ENCODE measurements at regions not wholly inside any gene's neighbourhood (a gene's known extent, or its start where the extent isn't known, plus 50 kb on each side); places are given as distances from the start of the nearest gene placed in this dataset.

DNA sequence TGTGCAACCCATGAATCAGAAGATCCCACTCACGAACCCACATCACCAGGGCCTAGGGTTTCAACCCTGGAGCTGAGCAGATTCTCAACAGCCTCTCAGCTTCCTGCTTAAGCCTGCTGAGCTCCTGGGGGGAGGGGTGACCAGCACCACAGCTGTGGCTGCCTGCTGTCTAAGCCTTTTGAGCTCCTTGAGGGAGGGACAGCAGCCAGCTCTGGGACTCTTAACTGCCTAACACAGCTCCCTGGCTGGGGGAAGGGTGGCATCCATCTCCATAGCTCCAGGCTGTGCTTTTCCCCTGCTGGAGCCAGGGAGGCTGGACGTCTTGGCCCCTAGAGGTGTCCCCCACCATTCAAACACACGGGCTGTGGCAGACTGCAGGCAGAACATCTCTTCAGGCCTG is 250.3 kb downstream of the DMAC1 start:
- no peak overlapping the region for H3K4me3 Mint-ChIP-seq (ENCODE audit: low read depth)

DNA sequence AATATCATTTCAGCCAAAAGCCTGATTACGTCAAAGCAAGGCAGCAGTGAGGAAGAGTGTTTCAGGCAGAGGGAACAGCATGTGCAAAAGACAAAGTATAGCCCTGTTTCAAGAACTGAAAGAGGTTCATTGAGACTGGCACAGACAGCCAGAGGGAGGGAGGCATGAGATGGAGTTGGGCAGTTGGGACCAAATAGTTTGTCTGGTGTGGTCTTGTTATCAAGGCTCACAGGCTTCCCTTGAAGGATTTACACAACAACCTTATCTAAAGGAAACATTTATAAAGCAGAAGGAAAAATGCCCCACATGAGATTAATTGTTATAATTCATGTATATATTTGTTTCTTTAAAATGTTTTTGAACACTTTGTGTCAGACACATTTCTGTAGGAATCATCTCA is 253.3 kb downstream of the DMAC1 start:
- Mint-ChIP-seq H3K27me3 (peaks cover 12% of the 10 kb centered on the region), H3K9me3 (ENCODE audit: low read depth) (peaks cover 8% of the 10 kb centered on the region), H3K27ac (no peak overlapping the region), H3K4me3 (ENCODE audit: low read depth) (no peak overlapping the region), H3K4me1 (ENCODE audit: low read depth) (peaks cover 4% of the 10 kb centered on the region), H3K36me3 (ENCODE audit: insufficient read depth) (no peaks in the 10 kb centered on the region)
- no peak for DNase-seq (ENCODE audit: low spot score, unreplicated experiment)
- TF ChIP-seq, protein P1, sequence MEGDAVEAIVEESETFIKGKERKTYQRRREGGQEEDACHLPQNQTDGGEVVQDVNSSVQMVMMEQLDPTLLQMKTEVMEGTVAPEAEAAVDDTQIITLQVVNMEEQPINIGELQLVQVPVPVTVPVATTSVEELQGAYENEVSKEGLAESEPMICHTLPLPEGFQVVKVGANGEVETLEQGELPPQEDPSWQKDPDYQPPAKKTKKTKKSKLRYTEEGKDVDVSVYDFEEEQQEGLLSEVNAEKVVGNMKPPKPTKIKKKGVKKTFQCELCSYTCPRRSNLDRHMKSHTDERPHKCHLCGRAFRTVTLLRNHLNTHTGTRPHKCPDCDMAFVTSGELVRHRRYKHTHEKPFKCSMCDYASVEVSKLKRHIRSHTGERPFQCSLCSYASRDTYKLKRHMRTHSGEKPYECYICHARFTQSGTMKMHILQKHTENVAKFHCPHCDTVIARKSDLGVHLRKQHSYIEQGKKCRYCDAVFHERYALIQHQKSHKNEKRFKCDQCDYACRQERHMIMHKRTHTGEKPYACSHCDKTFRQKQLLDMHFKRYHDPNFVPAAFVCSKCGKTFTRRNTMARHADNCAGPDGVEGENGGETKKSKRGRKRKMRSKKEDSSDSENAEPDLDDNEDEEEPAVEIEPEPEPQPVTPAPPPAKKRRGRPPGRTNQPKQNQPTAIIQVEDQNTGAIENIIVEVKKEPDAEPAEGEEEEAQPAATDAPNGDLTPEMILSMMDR (IDR thresholded peaks at IDR 0.05; ENCODE audit: unreplicated experiment), result no peak

More for the DNA sequence above, 250.3 kb downstream of the DMAC1 start:
- H3K36me3 Mint-ChIP-seq (ENCODE audit: insufficient read depth), result no peaks in the 10 kb centered on the region
- peaks cover 5% of the 10 kb centered on the region for H3K4me1 Mint-ChIP-seq (ENCODE audit: low read depth)
- no peak overlapping the region for H3K27ac Mint-ChIP-seq
- peaks cover 19% of the 10 kb centered on the region for H3K9me3 Mint-ChIP-seq (ENCODE audit: low read depth)
- TF ChIP-seq, protein P1 (IDR thresholded peaks at IDR 0.05; ENCODE audit: unreplicated experiment), result no peak
- DNase-seq (ENCODE audit: low spot score, unreplicated experiment), result no peak
- H3K27me3 Mint-ChIP-seq, result peaks cover 3% of the 10 kb centered on the region

DNA sequence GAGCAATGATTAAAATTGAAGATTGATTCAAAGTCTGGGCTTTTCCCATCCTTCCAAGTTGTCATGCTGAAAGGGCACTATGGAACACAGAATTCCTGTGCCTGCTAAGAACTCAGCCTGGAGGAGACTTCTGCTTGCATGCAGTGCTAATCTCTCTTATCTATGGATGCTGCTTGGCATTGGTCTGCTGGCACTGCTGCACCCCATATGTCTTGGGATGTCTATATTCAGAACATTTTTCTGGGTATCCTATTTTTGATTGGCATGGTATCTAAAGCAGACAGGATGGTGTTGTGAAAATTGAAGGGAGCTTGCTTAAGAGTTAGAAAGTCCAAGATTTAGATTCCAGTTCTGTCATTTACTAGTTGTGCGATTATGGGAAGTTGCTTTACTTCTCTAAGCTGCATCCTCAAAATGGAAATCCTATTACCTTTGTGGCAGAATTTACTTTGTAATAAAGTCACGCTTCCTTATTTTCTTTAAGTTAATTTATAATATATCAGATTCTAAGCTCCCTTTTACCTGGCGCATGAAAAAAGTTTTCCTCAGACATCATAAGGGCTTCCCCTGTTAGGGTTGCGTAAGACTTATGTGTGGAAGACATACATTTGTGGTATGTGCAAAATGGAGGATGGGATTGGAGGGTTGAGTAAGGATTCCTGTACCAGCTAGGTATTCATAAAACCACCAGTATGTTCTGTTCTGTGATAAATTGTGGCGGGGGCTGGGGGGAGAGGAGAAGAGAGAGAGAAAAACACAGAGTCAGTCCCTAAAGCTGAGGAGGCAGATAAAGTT is 254.0 kb downstream of the DMAC1 start:
- TF ChIP-seq, protein P1 (IDR thresholded peaks at IDR 0.05; ENCODE audit: unreplicated experiment), result no peak
- DNase-seq (ENCODE audit: low spot score, unreplicated experiment), result no peak
- H3K27ac Mint-ChIP-seq, result no peak overlapping the region
- peaks cover 19% of the 10 kb centered on the region for H3K27me3 Mint-ChIP-seq
- no peak overlapping the region for H3K4me3 Mint-ChIP-seq (ENCODE audit: low read depth)
- H3K9me3 Mint-ChIP-seq (ENCODE audit: low read depth), result peaks cover 4% of the 10 kb centered on the region
- H3K4me1 Mint-ChIP-seq (ENCODE audit: low read depth), result peaks cover 4% of the 10 kb centered on the region
- H3K36me3 Mint-ChIP-seq (ENCODE audit: insufficient read depth), result no peaks in the 10 kb centered on the region

DNA sequence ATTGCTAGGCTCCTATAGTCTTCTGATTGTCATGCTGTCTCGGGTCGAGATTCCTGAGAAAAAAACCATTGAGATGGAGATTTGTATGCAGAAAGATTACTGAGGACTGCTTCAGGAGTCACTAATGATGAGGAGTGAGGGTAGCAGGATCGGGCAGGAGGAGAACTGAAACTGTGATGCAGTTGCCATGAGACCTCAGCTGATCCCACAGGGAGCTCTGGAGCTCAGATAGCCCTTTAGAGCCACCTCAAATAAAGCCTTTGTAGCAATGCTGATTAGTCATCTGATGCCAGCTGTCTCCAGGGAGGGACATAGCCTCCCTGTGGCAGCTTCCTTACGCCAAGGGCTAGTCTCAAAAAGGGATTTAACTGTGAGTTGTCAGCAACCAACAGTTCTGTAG is 256.9 kb downstream of the DMAC1 start:
- no peak overlapping the region for H3K27ac Mint-ChIP-seq

DNA sequence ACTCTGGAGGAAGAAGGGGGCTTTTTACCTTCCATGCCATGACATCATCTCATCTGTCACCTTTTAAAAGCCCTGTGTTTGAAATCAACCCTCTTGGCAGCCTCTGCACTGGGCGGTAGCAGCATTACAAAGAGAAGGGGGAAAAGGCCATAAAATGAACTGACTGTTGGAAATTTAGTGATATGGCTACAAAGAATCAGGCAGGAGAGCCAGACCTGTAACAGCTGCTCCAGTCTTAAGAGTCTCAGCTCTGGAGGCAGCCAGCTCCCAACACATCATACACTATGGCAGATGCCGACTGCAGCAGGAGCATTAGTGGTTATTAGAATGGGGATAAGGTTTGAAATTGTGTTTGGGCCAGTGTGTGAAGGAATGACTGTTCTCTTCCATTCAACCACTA is 257.5 kb downstream of the DMAC1 start:
- no peak for DNase-seq (ENCODE audit: low spot score, unreplicated experiment)
- H3K4me1 Mint-ChIP-seq (ENCODE audit: low read depth), result peaks cover 4% of the 10 kb centered on the region
- no peak overlapping the region for H3K4me3 Mint-ChIP-seq (ENCODE audit: low read depth)
- no peaks in the 10 kb centered on the region for H3K36me3 Mint-ChIP-seq (ENCODE audit: insufficient read depth)
- H3K27ac Mint-ChIP-seq, result no peak overlapping the region
- H3K27me3 Mint-ChIP-seq, result peaks cover 26% of the 10 kb centered on the region
- no peaks in the 10 kb centered on the region for H3K9me3 Mint-ChIP-seq (ENCODE audit: low read depth)
- TF ChIP-seq, protein P1 (IDR thresholded peaks at IDR 0.05; ENCODE audit: unreplicated experiment), result no peak

More for the DNA sequence above, 256.9 kb downstream of the DMAC1 start:
- H3K36me3 Mint-ChIP-seq (ENCODE audit: insufficient read depth), result no peaks in the 10 kb centered on the region
- TF ChIP-seq, protein P1 (IDR thresholded peaks at IDR 0.05; ENCODE audit: unreplicated experiment), result no peak
- peaks cover 4% of the 10 kb centered on the region for H3K4me1 Mint-ChIP-seq (ENCODE audit: low read depth)
- H3K27me3 Mint-ChIP-seq, result peaks cover 26% of the 10 kb centered on the region
- no peak overlapping the region for H3K4me3 Mint-ChIP-seq (ENCODE audit: low read depth)
- no peaks in the 10 kb centered on the region for H3K9me3 Mint-ChIP-seq (ENCODE audit: low read depth)
- no peak for DNase-seq (ENCODE audit: low spot score, unreplicated experiment)

Data from progenitor cell of endocrine pancreas (in vitro differentiated cells).